ENCODE measurements at regions not wholly inside any gene's neighbourhood (a gene's known extent, or its start where the extent isn't known, plus 50 kb on each side); places are given as distances from the start of the nearest gene placed in this dataset.

DNA sequence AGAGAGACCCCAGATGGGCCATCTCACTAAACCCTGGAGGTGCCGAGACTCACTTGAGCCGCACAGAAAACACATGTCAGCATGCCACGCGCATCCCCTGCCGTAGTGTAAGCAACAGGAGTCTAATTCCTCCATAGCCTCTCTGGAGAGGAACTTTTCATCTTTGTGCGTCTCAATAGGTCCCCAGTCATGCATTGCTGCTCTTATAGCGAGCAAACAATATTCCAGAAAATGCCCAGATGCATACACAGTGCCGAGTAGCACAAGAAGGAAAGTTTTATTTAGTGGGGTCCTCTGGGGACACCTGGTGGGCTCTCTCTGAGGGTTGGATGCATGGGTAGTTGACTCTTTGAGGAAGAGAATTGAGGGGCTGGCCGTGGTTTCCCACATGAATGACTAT lies 97.9 kb upstream of the DAP start:
- no peak for TF ChIP-seq CTCF (IDR thresholded peaks at IDR 0.05)
- no peak for TF ChIP-seq POLR2A (IDR thresholded peaks at IDR 0.05)
